NCI-H1417 (cell line): ENCODE measurements at regions not wholly inside any gene's neighbourhood (a gene's known extent, or its start where the extent isn't known, plus 50 kb on each side); places are given as distances from the start of the nearest gene placed in this dataset.
"Not testable (repeated sequence)": the region's sequence is repeated elsewhere in the genome, so short reads cannot be mapped to it uniquely, and the experiment has no call there.

ENCODE experiments used
- DNase-seq, 3 experiments: peaks; one replicate each; lab custom pipeline; 2025; lab: John Stamatoyannopoulos, UW

- DNase-seq = no peak
Measured at GRCh38 chr2:230593765-230594164, 118.9 kb upstream of the CAB39 start.

GRCh38 chr2:230594286-230594840 lies 118.3 kb upstream of the CAB39 start:
- no peak for DNase-seq

- no peak for DNase-seq
Measured at GRCh38 chr2:230599853-230600252, 112.8 kb upstream of the CAB39 start.

- no peak for DNase-seq
Measured at GRCh38 chr2:230600285-230600684, 112.4 kb upstream of the CAB39 start.

- no peak for DNase-seq
Measured at GRCh38 chr2:230600881-230601280, 111.8 kb upstream of the CAB39 start.

GRCh38 chr2:230601510-230601909 lies 111.1 kb upstream of the CAB39 start:
- no peak for DNase-seq

GRCh38 chr2:230602562-230603230 lies 109.9 kb upstream of the CAB39 start:
- DNase-seq = no peak

GRCh38 chr2:230603317-230603716 lies 109.3 kb upstream of the CAB39 start:
- DNase-seq = not testable (repeated sequence)

- DNase-seq = not testable (repeated sequence)
Measured at GRCh38 chr2:230604158-230604557, 108.5 kb upstream of the CAB39 start.

- DNase-seq = no peak
Measured at GRCh38 chr2:230614040-230614439, 98.6 kb upstream of the CAB39 start.

- DNase-seq = no peak
Measured at GRCh38 chr2:230614913-230615332, 97.7 kb upstream of the CAB39 start.

GRCh38 chr2:230617256-230617706 lies 95.4 kb upstream of the CAB39 start:
- DNase-seq = not testable (repeated sequence)

- DNase-seq = no peak
Measured at GRCh38 chr2:230619491-230619890, 93.2 kb upstream of the CAB39 start.

GRCh38 chr2:230625220-230625619 lies 87.4 kb upstream of the CAB39 start:
- DNase-seq = not testable (repeated sequence)

- DNase-seq = not testable (repeated sequence)
Measured at GRCh38 chr2:230627091-230627490, 85.6 kb upstream of the CAB39 start.

- peak in 1 of 3 experiments; percentile 51 for DNase-seq
Measured at GRCh38 chr2:230627806-230628724, 84.6 kb upstream of the CAB39 start.

- DNase-seq = no peak
Measured at GRCh38 chr2:230631470-230631869, 81.2 kb upstream of the CAB39 start.

GRCh38 chr2:230634146-230634545 lies 78.5 kb upstream of the CAB39 start:
- no peak for DNase-seq

GRCh38 chr2:230634721-230635313 lies 77.8 kb upstream of the CAB39 start:
- not testable (repeated sequence) for DNase-seq

- no peak for DNase-seq
Measured at GRCh38 chr2:230636684-230637271, 75.9 kb upstream of the CAB39 start.

- not testable (repeated sequence) for DNase-seq
Measured at GRCh38 chr2:230637486-230637885, 75.2 kb upstream of the CAB39 start.

GRCh38 chr2:230640540-230641011 lies 72.1 kb upstream of the CAB39 start:
- DNase-seq = no peak
